ENCODE measurements at regions not wholly inside any gene's neighbourhood (a gene's known extent, or its start where the extent isn't known, plus 50 kb on each side); places are given as distances from the start of the nearest gene placed in this dataset.

DNA sequence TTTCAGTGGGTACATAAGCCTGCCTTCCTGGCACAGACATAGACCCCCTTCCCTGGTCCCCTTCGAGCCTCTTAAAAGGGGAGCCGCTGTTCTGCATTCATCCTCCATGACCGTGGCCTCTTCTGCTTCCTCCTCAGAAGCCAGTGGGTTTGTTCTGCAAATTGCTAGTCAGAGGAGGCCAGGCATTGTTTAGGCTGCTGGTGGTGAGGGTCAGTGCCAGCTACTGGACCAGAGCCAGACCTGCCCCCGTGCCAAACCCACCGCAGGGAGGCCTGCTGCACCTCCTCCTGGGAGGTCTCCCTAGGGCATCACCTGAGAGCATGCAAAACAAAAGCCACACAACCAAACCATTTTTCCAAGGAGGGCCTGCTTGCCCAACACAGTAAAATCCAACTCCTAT, 178.4 kb downstream of the MIS18A start:
- Histone ChIP-seq H3K9me3 (no peaks in the 10 kb centered on the region), H3K4me1 (no peaks in the 10 kb centered on the region), H3K27ac (no peak overlapping the region), H3K36me3 (no peaks in the 10 kb centered on the region), H3K4me3 (no peak overlapping the region), H3K27me3 (no peaks in the 10 kb centered on the region)
- no peak for TF ChIP-seq POLR2A (IDR thresholded peaks at IDR 0.05)
- intact Hi-C loops (cut with DNase I), result no loop called here
- no peak for DNase-seq
- WGBS, 2 donors, result 76 to 77% methylated on average over 5 of the region's 5 CpGs

DNA sequence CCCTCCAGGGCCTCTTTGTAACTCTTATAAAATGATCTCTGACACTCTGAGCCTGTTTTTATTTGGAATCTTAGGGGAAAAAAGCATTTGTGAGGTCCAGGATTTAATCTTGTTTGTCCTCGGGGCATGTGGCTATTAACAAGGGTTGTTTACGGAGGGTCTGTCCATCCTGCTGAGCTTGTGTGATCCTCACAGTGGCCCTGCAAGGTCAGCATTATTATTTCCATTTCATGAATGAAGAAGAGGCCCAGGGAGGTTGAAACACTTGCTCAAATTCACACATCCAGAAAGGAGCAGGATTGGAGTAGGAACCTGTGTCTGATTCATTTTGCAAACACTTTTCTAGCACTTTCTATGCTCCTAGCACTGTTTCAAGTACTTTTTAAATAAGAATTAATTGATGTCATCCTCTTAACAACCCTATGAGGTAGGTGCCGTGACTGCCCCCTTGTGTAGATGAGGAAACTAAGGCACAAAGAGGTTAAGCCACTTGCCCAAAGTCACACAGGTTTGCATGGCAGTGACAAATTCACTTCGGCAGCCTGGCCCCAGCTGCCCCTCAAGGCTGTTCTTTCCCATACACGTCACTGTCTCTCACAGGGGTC, 178.9 kb downstream of the MIS18A start:
- Histone ChIP-seq H3K36me3 (no peaks in the 10 kb centered on the region), H3K4me1 (no peaks in the 10 kb centered on the region), H3K27me3 (no peaks in the 10 kb centered on the region), H3K4me3 (no peak overlapping the region), H3K27ac (no peak overlapping the region), H3K9me3 (no peaks in the 10 kb centered on the region)
- intact Hi-C loops (cut with DNase I), result no loop called here
- no peak for DNase-seq
- 82 to 83% methylated on average over 5 of the region's 5 CpGs for WGBS, 2 donors
- no peak for TF ChIP-seq POLR2A (IDR thresholded peaks at IDR 0.05)
- TF ChIP-seq POLR2AphosphoS5 (IDR thresholded peaks at IDR 0.05), result no peak
- TF ChIP-seq, protein P1, sequence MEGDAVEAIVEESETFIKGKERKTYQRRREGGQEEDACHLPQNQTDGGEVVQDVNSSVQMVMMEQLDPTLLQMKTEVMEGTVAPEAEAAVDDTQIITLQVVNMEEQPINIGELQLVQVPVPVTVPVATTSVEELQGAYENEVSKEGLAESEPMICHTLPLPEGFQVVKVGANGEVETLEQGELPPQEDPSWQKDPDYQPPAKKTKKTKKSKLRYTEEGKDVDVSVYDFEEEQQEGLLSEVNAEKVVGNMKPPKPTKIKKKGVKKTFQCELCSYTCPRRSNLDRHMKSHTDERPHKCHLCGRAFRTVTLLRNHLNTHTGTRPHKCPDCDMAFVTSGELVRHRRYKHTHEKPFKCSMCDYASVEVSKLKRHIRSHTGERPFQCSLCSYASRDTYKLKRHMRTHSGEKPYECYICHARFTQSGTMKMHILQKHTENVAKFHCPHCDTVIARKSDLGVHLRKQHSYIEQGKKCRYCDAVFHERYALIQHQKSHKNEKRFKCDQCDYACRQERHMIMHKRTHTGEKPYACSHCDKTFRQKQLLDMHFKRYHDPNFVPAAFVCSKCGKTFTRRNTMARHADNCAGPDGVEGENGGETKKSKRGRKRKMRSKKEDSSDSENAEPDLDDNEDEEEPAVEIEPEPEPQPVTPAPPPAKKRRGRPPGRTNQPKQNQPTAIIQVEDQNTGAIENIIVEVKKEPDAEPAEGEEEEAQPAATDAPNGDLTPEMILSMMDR (IDR thresholded peaks at IDR 0.05), result no peak
- no peak for TF ChIP-seq EP300 (IDR thresholded peaks at IDR 0.05)

GRCh38 chr21:32096411-32096810, 182.4 kb downstream of the MIS18A start:
- Histone ChIP-seq H3K9me3 (no peaks in the 10 kb centered on the region), H3K27ac (no peak overlapping the region), H3K4me3 (no peak overlapping the region), H3K27me3 (no peaks in the 10 kb centered on the region), H3K36me3 (no peaks in the 10 kb centered on the region), H3K4me1 (no peaks in the 10 kb centered on the region)
- intact Hi-C loops (cut with DNase I), result no loop called here
- WGBS, 2 donors, result 20 to 21% methylated on average over 3 of the region's 3 CpGs
- DNase-seq, result no peak
- TF ChIP-seq POLR2AphosphoS5 (IDR thresholded peaks at IDR 0.05) (no peak), EP300 (IDR thresholded peaks at IDR 0.05) (no peak), POLR2A (IDR thresholded peaks at IDR 0.05) (no peak)
- TF ChIP-seq, protein P1 (IDR thresholded peaks at IDR 0.05), result no peak

DNA sequence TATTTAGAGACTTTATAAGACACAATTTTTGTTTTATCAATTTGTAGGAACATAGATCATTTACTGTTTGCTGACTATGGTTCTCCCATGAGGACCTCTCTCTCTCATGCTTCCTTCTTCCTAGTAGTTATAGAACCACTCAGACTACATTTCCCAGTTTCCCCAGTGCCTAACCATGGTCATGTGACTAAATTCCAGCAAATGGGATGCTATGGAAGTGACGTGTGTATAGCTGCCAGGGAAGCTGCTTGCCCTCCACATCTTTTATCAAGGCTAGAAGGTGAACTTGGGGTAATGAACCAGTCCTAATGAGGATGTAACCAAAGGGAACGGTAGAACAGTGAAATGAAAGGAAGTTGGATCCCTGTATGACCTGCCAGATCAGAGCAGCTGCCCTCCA, 184.0 kb downstream of the MIS18A start:
- no peaks in the 10 kb centered on the region for H3K27me3 ChIP-seq
- no peaks in the 10 kb centered on the region for H3K36me3 ChIP-seq
- 35 to 54% methylated on average over 2 of the region's 2 CpGs for WGBS, 2 donors
- no peak for DNase-seq
- H3K9me3 ChIP-seq, result no peaks in the 10 kb centered on the region
- H3K4me3 ChIP-seq, result no peak overlapping the region
- intact Hi-C loops (cut with DNase I), result no loop called here
- no peak for TF ChIP-seq EP300 (IDR thresholded peaks at IDR 0.05)
- no peak for TF ChIP-seq POLR2A (IDR thresholded peaks at IDR 0.05)
- no peak for TF ChIP-seq POLR2AphosphoS5 (IDR thresholded peaks at IDR 0.05)
- TF ChIP-seq, protein P1 (IDR thresholded peaks at IDR 0.05), result no peak
- H3K4me1 ChIP-seq, result no peaks in the 10 kb centered on the region
- no peak overlapping the region for H3K27ac ChIP-seq

- Histone ChIP-seq H3K36me3 (no peaks in the 10 kb centered on the region), H3K4me3 (no peak overlapping the region), H3K9me3 (no peaks in the 10 kb centered on the region), H3K4me1 (no peaks in the 10 kb centered on the region), H3K27ac (no peak overlapping the region), H3K27me3 (no peaks in the 10 kb centered on the region)
- DNase-seq, result no peak
- TF ChIP-seq POLR2A (IDR thresholded peaks at IDR 0.05), result no peak
- TF ChIP-seq, protein P1 (IDR thresholded peaks at IDR 0.05), result no peak
- no peak for TF ChIP-seq POLR2AphosphoS5 (IDR thresholded peaks at IDR 0.05)
- no peak for TF ChIP-seq EP300 (IDR thresholded peaks at IDR 0.05)
- intact Hi-C loops (cut with DNase I), result no loop called here
- 83 to 90% methylated on average over 7 of the region's 7 CpGs for WGBS, 2 donors
Observed at GRCh38 chr21:32093646-32094462, 185.0 kb downstream of the MIS18A start.
